ENCODE measurements at regions not wholly inside any gene's neighbourhood (a gene's known extent, or its start where the extent isn't known, plus 50 kb on each side); places are given as distances from the start of the nearest gene placed in this dataset.
"Not testable (repeated sequence)": the region's sequence is repeated elsewhere in the genome, so short reads cannot be mapped to it uniquely, and the experiment has no call there.

- H3K4me3 ChIP-seq; intact Hi-C loops (cut with micrococcal nuclease); DNase-seq; H3K27me3 ChIP-seq (ENCODE audit: low read depth); H3K4me1 ChIP-seq; H3K36me3 ChIP-seq; H3K27ac ChIP-seq (replicated peaks): not testable (repeated sequence)
- peaks cover 15% of the 10 kb centered on the region for H3K9me3 ChIP-seq (replicated peaks)
Observed at GRCh38 chr14:105663323-105663722, 136.9 kb downstream of the TMEM121 start.

GRCh38 chr14:105663818-105664596, 137.6 kb downstream of the TMEM121 start:
- H3K4me3 ChIP-seq; H3K9me3 ChIP-seq (replicated peaks); H3K27me3 ChIP-seq (ENCODE audit: low read depth); H3K4me1 ChIP-seq; intact Hi-C loops (cut with micrococcal nuclease); H3K36me3 ChIP-seq: not testable (repeated sequence)
- peak overlapping the region; percentile 30 for H3K27ac ChIP-seq (replicated peaks)
- peak; percentile 59 for DNase-seq

DNA sequence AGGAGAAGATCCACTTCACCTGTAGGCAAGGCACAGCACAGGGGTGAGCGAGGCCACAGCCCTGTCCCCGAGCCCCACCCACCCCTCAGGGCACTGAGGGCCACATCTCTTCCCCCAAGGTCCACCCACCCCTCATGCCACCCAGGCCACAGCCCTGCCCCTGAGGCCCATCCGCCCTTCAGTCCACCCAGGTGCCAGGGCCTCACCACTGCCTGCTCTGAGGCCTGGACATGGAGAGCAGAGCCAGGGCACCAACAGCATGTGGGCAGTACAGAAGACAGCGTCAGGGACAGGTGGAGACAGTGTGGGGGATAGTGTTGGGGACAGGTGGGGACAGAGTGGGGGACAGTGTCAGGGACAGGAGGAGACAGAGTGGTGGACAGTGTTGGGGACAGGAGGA, 138.3 kb downstream of the TMEM121 start:
- Histone ChIP-seq H3K4me3 (no peak overlapping the region), H3K27me3 (ENCODE audit: low read depth) (no peaks in the 10 kb centered on the region), H3K4me1 (no peaks in the 10 kb centered on the region), H3K36me3 (no peaks in the 10 kb centered on the region), H3K27ac (replicated peaks) (no peak overlapping the region), H3K9me3 (replicated peaks) (peaks cover 1% of the 10 kb centered on the region)
- TF ChIP-seq, protein P1, sequence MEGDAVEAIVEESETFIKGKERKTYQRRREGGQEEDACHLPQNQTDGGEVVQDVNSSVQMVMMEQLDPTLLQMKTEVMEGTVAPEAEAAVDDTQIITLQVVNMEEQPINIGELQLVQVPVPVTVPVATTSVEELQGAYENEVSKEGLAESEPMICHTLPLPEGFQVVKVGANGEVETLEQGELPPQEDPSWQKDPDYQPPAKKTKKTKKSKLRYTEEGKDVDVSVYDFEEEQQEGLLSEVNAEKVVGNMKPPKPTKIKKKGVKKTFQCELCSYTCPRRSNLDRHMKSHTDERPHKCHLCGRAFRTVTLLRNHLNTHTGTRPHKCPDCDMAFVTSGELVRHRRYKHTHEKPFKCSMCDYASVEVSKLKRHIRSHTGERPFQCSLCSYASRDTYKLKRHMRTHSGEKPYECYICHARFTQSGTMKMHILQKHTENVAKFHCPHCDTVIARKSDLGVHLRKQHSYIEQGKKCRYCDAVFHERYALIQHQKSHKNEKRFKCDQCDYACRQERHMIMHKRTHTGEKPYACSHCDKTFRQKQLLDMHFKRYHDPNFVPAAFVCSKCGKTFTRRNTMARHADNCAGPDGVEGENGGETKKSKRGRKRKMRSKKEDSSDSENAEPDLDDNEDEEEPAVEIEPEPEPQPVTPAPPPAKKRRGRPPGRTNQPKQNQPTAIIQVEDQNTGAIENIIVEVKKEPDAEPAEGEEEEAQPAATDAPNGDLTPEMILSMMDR (IDR thresholded peaks at IDR 0.05; ENCODE audit: borderline replicate concordance), result no peak
- intact Hi-C loops (cut with micrococcal nuclease), result no loop called here
- no peak for DNase-seq

DNA sequence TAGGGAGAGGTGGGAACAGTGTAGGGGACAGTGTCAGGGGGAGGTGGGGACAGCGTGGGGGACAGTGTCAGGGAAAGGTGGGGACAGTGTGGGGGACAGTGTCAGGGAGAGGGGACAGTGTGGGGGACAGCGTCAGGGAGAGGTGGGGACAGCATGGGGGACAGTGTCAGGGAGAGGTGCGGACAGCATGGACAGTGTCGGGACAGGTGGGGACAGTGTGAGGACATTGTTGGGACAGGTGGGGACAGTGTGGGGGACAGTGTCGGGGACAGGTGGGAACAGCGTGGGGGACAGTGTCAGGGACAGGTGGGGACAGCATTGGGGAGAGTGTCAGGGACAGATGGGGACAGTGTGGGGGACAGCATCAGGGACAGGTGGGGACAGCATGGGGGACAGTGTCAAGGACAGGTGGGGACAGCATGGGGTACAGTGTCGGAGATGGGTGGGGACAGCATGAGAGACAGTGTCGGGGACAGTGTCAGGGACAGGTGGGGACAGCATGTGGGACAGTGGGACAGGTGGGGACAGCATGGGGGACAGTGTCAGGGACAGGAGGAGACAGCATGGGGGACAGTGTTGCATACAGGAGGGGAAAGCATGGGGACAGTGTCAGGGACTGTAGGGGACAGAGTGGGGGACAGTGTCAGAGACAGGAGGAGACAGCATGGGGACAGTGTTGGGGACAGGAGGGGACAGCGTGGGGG, 139.0 kb downstream of the TMEM121 start:
- H3K36me3 ChIP-seq, result no peaks in the 10 kb centered on the region
- no peak for DNase-seq
- TF ChIP-seq, protein P1 (IDR thresholded peaks at IDR 0.05; ENCODE audit: borderline replicate concordance), result no peak
- no peak overlapping the region for H3K4me3 ChIP-seq
- H3K4me1 ChIP-seq, result no peaks in the 10 kb centered on the region
- no peaks in the 10 kb centered on the region for H3K27me3 ChIP-seq (ENCODE audit: low read depth)
- no peaks in the 10 kb centered on the region for H3K9me3 ChIP-seq (replicated peaks)
- no peak overlapping the region for H3K27ac ChIP-seq (replicated peaks)
- intact Hi-C loops (cut with micrococcal nuclease), result no loop called here

GRCh38 chr14:105665951-105666277, 139.5 kb downstream of the TMEM121 start:
- no peaks in the 10 kb centered on the region for H3K9me3 ChIP-seq (replicated peaks)
- no peak overlapping the region for H3K4me3 ChIP-seq
- H3K36me3 ChIP-seq, result no peaks in the 10 kb centered on the region
- no peak for DNase-seq
- intact Hi-C loops (cut with micrococcal nuclease), result no loop called here
- TF ChIP-seq, protein P1 (IDR thresholded peaks at IDR 0.05; ENCODE audit: borderline replicate concordance), result no peak
- H3K4me1 ChIP-seq, result no peaks in the 10 kb centered on the region
- no peak overlapping the region for H3K27ac ChIP-seq (replicated peaks)
- H3K27me3 ChIP-seq (ENCODE audit: low read depth), result no peaks in the 10 kb centered on the region

- H3K4me3 ChIP-seq, result no peak overlapping the region
- no peaks in the 10 kb centered on the region for H3K36me3 ChIP-seq
- H3K4me1 ChIP-seq, result no peaks in the 10 kb centered on the region
- TF ChIP-seq, protein P1 (IDR thresholded peaks at IDR 0.05; ENCODE audit: borderline replicate concordance), result no peak
- no peak overlapping the region for H3K27ac ChIP-seq (replicated peaks)
- no peaks in the 10 kb centered on the region for H3K27me3 ChIP-seq (ENCODE audit: low read depth)
- no peak for DNase-seq
- intact Hi-C loops (cut with micrococcal nuclease), result no loop called here
- H3K9me3 ChIP-seq (replicated peaks), result no peaks in the 10 kb centered on the region
Observed at GRCh38 chr14:105666420-105666819, 140.0 kb downstream of the TMEM121 start.

GRCh38 chr14:105666991-105667662, 140.7 kb downstream of the TMEM121 start:
- DNase-seq; H3K4me1 ChIP-seq; H3K27ac ChIP-seq (replicated peaks); H3K36me3 ChIP-seq; H3K27me3 ChIP-seq (ENCODE audit: low read depth); H3K9me3 ChIP-seq (replicated peaks); intact Hi-C loops (cut with micrococcal nuclease); H3K4me3 ChIP-seq: not testable (repeated sequence)

DNA sequence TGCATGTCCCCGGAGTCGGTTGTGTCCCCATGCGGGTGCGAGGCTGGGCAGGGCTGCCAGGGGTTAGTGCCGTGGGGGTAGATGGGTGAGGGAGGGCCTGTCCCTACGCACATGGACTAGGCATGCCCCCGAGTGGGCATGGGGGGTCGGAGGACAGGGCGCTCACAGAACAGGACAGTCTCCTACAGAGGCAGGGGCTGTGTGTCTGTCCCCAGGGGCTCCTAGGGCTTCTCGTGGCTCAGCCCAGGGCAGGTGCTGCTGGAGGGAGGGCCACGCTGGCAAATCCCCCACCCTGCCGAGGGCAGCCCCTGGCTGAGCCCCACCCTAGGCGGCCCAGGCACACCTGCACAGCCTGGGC, 141.3 kb downstream of the TMEM121 start:
- H3K4me1 ChIP-seq; H3K4me3 ChIP-seq; H3K36me3 ChIP-seq; H3K27ac ChIP-seq (replicated peaks); intact Hi-C loops (cut with micrococcal nuclease); DNase-seq; H3K9me3 ChIP-seq (replicated peaks); H3K27me3 ChIP-seq (ENCODE audit: low read depth): not testable (repeated sequence)

- intact Hi-C loops (cut with micrococcal nuclease); DNase-seq; H3K4me3 ChIP-seq; H3K36me3 ChIP-seq; H3K4me1 ChIP-seq; H3K9me3 ChIP-seq (replicated peaks); H3K27ac ChIP-seq (replicated peaks); H3K27me3 ChIP-seq (ENCODE audit: low read depth): not testable (repeated sequence)
Observed at GRCh38 chr14:105668021-105668420, 141.6 kb downstream of the TMEM121 start.
